Upper lobe of left lung (tissue), 6 donors: ENCODE measurements at regions not wholly inside any gene's neighbourhood (a gene's known extent, or its start where the extent isn't known, plus 50 kb on each side); places are given as distances from the start of the nearest gene placed in this dataset.
"Not testable (repeated sequence)": the region's sequence is repeated elsewhere in the genome, so short reads cannot be mapped to it uniquely, and the experiment has no call there.

Experiments
- ATAC-seq, 2 donors: fragments of 200-7000 bp; cut with Tn5 transposase; one replicate each; pipeline ENCODE4 v1.9.1; 2022; ENCODE audit warnings: mild to moderate bottlenecking in 2 of 2, moderate library complexity in 2 of 2; ENCODE audit not compliant: low FRiP score in 2 of 2
- DNase-seq, 2 donors: peaks; one replicate each; pipeline ENCODE4 v3.0.0-alpha.2; 2019 to 2020
- H3K27ac ChIP-seq, 4 donors: fragments of 200-600 bp; sonication (generic); one replicate each; pipeline ENCODE4 v1.5.1; 2016 to 2019
- H3K27me3 ChIP-seq, 4 donors: fragments of 200-600 bp; sonication (generic); one replicate each; pipeline ENCODE4 v1.5.1; 2017 to 2019
- H3K36me3 ChIP-seq, 4 donors: fragments of 200-600 bp; sonication (generic); one replicate each; pipeline ENCODE4 v1.5.1; 2016 to 2019
- H3K4me1 ChIP-seq, 4 donors: fragments of 200-600 bp; sonication (generic); one replicate each; pipeline ENCODE4 v1.5.1; 2018 to 2019
- H3K4me3 ChIP-seq, 4 donors: fragments of 200-600 bp; sonication (generic); one replicate each; pipeline ENCODE4 v1.5.1; 2017 to 2019; ENCODE audit warnings: mild to moderate bottlenecking in 2 of 4, moderate library complexity in 1 of 4
- H3K9me3 ChIP-seq, 4 donors: fragments of 200-600 bp; sonication (generic); one replicate each; pipeline ENCODE4 v1.5.1; 2018 to 2019
- EP300 ChIP-seq, 4 donors: sonication (generic); formaldehyde crosslinking; IDR thresholded peaks; one replicate each; pipeline ENCODE4 v1.5.1; 2017; ENCODE audit warnings: antibody characterized with exemption in 4 of 4, control low read depth in 2 of 4
- POLR2A ChIP-seq, 4 donors: fragments of 450-650 bp; IDR thresholded peaks; one replicate each; pipeline ENCODE4 v1.5.1; 2016 to 2017; ENCODE audit warnings: antibody characterized with exemption in 4 of 4, mild to moderate bottlenecking in 2 of 4
- POLR2AphosphoS5 ChIP-seq, 2 donors: sonication (generic); formaldehyde crosslinking; IDR thresholded peaks; one replicate each; pipeline ENCODE4 v1.5.1; 2017; ENCODE audit warnings: antibody characterized with exemption in 2 of 2
- WGBS, 2 donors: methylation state at CpG; one replicate each; pipeline ENCODE4 v1.1.5; 2017 to 2018; 5-methylcytosine and 5-hydroxymethylcytosine counted together
- TF ChIP-seq, protein P1 (sequence below), 6 experiments: fragments of 450-650 bp in 4 of 6; fragments of 200-600 bp in 2 of 6; sonication (generic) in 2 of 6; IDR thresholded peaks; one replicate each; pipeline ENCODE4 v1.5.1; 2016 to 2019; ENCODE audit warnings: antibody characterized with exemption in 6 of 6
- donor health status: DM: no; HTN: no; CAD: no; lungs with moderate emphysema.
- donor health status: DM: no; HTN: yes; CAD: no; lungs with severe emphysema.

DNA sequence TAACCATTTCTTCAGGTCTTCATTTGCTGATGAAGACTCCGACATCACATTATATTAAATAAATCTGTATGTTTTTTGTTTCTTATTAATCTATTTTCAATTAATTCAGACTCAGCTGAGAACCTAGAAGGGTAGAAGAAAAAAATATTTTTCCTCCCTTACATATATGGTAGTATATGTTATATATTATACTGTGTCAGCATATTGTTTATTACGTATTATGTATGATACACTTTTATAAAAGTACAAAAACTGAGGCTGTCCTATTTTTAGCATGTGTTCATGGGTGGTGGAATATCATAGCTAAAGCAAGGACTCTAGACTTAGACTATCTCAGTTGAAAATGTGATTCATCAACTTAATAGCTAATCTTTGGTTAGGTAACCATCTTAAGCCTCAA, 149.3 kb downstream of the CENPC start:
- no peak for TF ChIP-seq POLR2AphosphoS5 (IDR thresholded peaks at IDR 0.05)
- no peak for TF ChIP-seq POLR2A (IDR thresholded peaks at IDR 0.05)
- TF ChIP-seq, protein P1, sequence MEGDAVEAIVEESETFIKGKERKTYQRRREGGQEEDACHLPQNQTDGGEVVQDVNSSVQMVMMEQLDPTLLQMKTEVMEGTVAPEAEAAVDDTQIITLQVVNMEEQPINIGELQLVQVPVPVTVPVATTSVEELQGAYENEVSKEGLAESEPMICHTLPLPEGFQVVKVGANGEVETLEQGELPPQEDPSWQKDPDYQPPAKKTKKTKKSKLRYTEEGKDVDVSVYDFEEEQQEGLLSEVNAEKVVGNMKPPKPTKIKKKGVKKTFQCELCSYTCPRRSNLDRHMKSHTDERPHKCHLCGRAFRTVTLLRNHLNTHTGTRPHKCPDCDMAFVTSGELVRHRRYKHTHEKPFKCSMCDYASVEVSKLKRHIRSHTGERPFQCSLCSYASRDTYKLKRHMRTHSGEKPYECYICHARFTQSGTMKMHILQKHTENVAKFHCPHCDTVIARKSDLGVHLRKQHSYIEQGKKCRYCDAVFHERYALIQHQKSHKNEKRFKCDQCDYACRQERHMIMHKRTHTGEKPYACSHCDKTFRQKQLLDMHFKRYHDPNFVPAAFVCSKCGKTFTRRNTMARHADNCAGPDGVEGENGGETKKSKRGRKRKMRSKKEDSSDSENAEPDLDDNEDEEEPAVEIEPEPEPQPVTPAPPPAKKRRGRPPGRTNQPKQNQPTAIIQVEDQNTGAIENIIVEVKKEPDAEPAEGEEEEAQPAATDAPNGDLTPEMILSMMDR (IDR thresholded peaks at IDR 0.05): no peak
- no peak for TF ChIP-seq EP300 (IDR thresholded peaks at IDR 0.05)
- H3K27ac ChIP-seq: no peak overlapping the region
- H3K4me1 ChIP-seq: no peaks in the 10 kb centered on the region
- WGBS, 2 donors: 89 to 93% methylated on average over 2 of the region's 2 CpGs
- DNase-seq: no peak
- no peaks in the 10 kb centered on the region for H3K27me3 ChIP-seq
- no peaks in the 10 kb centered on the region for H3K36me3 ChIP-seq
- no peak overlapping the region for H3K4me3 ChIP-seq
- no peak for ATAC-seq
- H3K9me3 ChIP-seq: no peaks in the 10 kb centered on the region

DNA sequence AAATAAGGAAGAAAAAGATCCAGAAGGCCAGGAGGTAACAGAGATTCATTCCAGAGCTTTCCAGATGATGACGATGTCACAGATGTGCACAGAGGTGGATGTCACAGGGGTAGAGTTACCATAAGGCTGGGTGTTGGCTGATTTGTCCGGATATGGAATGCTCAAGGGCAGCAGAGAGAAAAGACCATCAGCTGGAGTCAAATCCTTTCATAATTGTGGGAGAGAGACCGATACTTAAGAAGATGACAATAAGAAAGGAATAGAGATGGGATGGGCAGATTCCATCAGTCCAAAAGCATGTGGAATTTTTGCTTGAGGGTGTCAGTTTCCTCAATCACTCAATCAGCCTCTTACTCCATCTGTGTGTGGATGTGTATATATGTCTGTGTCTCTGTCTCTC, 150.4 kb downstream of the CENPC start:
- WGBS, 2 donors: 75 to 77% methylated on average over 3 of the region's 3 CpGs
- Histone ChIP-seq H3K27ac (no peak overlapping the region), H3K9me3 (no peaks in the 10 kb centered on the region), H3K4me3 (no peak overlapping the region), H3K27me3 (no peaks in the 10 kb centered on the region), H3K36me3 (no peaks in the 10 kb centered on the region), H3K4me1 (no peaks in the 10 kb centered on the region)
- DNase-seq (no peak), ATAC-seq (no peak)
- TF ChIP-seq POLR2AphosphoS5 (IDR thresholded peaks at IDR 0.05) (no peak), POLR2A (IDR thresholded peaks at IDR 0.05) (no peak), EP300 (IDR thresholded peaks at IDR 0.05) (no peak)
- TF ChIP-seq, protein P1 (IDR thresholded peaks at IDR 0.05): no peak

DNA sequence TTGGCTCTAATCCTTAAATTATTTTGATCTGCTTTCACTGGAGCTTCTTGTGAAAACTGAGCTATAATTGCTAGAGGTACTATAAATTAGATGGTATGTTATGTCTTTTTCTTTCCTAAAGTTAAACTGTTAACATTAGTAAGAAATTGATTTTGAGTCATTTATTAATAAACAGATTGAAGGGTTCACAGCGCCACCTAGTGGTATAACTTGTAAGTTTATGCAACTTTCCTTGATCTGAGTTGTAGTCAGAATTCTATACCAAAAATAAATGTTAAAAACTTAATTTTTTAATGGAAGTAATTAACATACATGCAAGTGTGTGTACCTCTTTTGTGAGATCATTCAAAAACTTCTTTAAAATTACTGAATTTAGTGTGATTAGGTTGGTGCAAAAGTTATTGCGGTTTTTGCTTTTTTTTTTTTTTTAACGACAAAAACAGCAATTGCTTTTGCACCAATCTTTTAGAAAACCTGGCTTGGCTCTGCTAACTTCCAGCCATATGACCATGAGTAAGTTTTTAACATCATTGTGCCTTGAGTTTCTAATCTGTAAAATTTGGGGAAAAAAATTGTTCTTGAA, 151.5 kb downstream of the CENPC start:
- no peak overlapping the region for H3K4me3 ChIP-seq
- H3K27me3 ChIP-seq: no peaks in the 10 kb centered on the region
- H3K36me3 ChIP-seq: no peaks in the 10 kb centered on the region
- no peak for ATAC-seq
- no peaks in the 10 kb centered on the region for H3K4me1 ChIP-seq
- no peak for DNase-seq
- WGBS, 2 donors: 59 to 60% methylated on average over 3 of the region's 3 CpGs
- H3K27ac ChIP-seq: no peak overlapping the region
- no peak for TF ChIP-seq POLR2A (IDR thresholded peaks at IDR 0.05)
- TF ChIP-seq, protein P1 (IDR thresholded peaks at IDR 0.05): peak in 5 of 6 experiments; percentile 47 to 66 (median 52)
- no peaks in the 10 kb centered on the region for H3K9me3 ChIP-seq

DNA sequence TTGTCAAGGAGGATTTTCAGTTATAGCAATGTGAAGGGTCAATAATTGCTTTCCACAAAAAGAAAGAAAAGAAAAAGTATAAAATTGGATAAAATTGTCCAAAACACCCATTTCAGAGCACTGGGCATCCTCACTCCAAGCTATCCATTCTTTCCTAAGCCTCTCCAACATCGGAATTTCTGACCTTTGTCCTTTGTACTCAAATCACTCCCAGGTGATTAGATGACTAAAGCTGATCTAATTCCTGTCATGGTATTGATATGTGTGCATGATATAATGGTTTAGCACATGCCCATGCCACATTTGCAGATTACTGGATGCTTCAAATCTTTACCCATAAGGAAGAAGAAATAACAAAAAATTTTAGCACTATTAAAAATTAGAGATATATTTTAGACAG, 152.3 kb downstream of the CENPC start:
- no peak for TF ChIP-seq POLR2A (IDR thresholded peaks at IDR 0.05)
- TF ChIP-seq POLR2AphosphoS5 (IDR thresholded peaks at IDR 0.05): no peak
- TF ChIP-seq, protein P1 (IDR thresholded peaks at IDR 0.05): no peak
- no peak for TF ChIP-seq EP300 (IDR thresholded peaks at IDR 0.05)
- no peaks in the 10 kb centered on the region for H3K36me3 ChIP-seq
- H3K9me3 ChIP-seq: no peaks in the 10 kb centered on the region
- H3K27ac ChIP-seq: no peak overlapping the region
- 65 to 72% methylated on average over 1 of the region's 1 CpG for WGBS, 2 donors
- H3K27me3 ChIP-seq: no peaks in the 10 kb centered on the region
- H3K4me3 ChIP-seq: no peak overlapping the region
- DNase-seq (no peak), ATAC-seq (no peak)
- H3K4me1 ChIP-seq: no peaks in the 10 kb centered on the region

DNA sequence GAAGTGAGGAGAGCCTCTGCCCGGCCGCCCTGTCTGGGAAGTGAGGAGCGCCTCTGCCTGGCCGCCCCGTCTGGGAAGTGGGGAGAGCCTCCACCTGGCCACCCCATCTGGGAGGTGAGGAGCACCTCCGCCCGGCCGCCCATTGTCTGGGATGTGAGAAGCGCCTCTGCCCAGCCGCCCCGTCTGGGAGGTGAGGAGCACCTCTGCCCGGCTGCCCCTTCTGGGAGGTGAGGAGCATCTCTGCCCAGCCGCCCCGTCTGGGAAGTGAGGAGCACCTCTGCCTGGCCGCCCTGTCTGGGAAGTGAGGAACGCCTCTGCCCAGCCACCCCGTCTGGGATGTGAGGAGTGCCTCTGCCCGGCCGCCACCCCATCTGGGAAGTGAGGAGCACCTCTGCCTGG, 163.9 kb downstream of the CENPC start:
- H3K4me1 ChIP-seq, H3K4me3 ChIP-seq, H3K9me3 ChIP-seq, H3K27me3 ChIP-seq, H3K27ac ChIP-seq, ATAC-seq, H3K36me3 ChIP-seq: not testable (repeated sequence)
- 93% methylated on average over 19 of the region's 19 CpGs; no CpG with 5 or more reads in 1 of the 2 donors for WGBS, 2 donors
- DNase-seq: peak in 1 of 2 donors; percentile 63

DNA sequence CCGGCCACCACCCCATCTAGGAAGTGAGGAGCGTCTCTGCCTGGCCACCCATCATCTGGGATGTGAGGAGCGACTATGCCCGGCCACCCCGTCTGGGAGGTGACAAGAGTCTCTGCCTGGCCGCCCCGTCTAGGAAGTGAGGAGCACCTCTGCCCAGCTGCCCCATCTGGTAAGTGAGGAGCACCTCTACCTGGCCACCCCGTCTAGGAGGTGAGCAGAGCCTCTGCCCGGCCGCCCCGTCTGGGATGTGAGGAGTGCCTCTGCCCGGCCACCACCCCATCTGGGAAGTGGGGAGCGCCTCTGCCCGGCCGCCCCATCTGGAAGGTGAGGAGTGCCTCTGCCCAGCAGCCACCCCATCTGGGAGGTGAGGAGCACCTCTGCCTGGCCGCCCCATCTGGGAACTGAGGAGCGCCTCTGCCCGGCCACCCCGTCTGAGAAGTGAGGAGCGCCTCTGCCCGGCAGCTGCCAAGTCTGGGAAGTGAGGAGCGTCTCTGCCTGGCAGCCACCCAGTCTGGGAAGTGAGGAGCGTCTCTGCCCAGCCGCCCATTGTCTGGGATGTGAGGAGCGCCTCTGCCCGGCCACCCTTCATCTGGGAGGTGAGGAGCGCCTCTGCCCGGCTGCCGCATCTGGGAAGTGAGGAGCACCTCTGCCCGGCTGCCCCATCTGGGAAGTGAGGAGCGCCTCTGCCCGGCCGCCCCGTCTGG, 164.4 kb downstream of the CENPC start:
- H3K36me3 ChIP-seq, H3K27ac ChIP-seq, H3K27me3 ChIP-seq, H3K4me3 ChIP-seq, H3K4me1 ChIP-seq, ATAC-seq, H3K9me3 ChIP-seq: not testable (repeated sequence)
- WGBS, 2 donors: 88 to 99% methylated on average over 10 to 34 of the region's 34 CpGs
- DNase-seq: peak in 1 of 2 donors; percentile 61
